Right lobe of liver (tissue), 4 donors: ENCODE measurements at regions not wholly inside any gene's neighbourhood (a gene's known extent, or its start where the extent isn't known, plus 50 kb on each side); places are given as distances from the start of the nearest gene placed in this dataset.

Source experiments
- POLR2A ChIP-seq: fragments of 450-650 bp; IDR thresholded peaks from one replicate; pipeline ENCODE4 v1.6.1; 2017; ENCODE audit warnings: antibody characterized with exemption, mild to moderate bottlenecking
- TF ChIP-seq, protein P1 (sequence below), 4 donors: fragments of 200-600 bp in 3 of 4; fragments of 450-650 bp in 1 of 4; IDR thresholded peaks; one replicate each; pipeline versions ENCODE4 v1.5.1 to v1.8.0; 2016 to 2022; ENCODE audit warnings: antibody characterized with exemption in 4 of 4, mild to moderate bottlenecking in 2 of 4
- donor health status: DM: no; HTN: no; CAD: no.
- donor health status: DM: no; HTN: no; CAD: no.
- donor health status: DM: no; HTN: yes; CAD: no.

DNA sequence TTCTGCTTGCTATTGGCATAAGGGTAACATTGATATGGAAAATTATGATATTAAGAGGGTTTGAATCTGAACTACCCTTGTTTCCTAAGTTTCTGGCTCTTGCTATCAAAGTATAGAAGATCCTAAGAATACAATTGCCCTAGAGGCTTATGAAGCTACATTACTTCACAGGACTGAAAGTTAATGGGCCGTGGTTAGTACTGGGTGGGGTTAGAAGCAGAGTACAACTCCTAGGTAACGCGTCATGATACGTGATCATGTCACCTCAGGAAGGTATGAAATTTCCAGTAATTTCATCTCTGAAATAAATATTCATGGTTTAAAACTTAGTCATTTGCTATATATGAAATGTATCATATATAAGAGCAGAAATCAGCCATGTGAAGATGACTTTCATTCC is 743.8 kb upstream of the NEGR1 start:
- TF ChIP-seq, protein P1, sequence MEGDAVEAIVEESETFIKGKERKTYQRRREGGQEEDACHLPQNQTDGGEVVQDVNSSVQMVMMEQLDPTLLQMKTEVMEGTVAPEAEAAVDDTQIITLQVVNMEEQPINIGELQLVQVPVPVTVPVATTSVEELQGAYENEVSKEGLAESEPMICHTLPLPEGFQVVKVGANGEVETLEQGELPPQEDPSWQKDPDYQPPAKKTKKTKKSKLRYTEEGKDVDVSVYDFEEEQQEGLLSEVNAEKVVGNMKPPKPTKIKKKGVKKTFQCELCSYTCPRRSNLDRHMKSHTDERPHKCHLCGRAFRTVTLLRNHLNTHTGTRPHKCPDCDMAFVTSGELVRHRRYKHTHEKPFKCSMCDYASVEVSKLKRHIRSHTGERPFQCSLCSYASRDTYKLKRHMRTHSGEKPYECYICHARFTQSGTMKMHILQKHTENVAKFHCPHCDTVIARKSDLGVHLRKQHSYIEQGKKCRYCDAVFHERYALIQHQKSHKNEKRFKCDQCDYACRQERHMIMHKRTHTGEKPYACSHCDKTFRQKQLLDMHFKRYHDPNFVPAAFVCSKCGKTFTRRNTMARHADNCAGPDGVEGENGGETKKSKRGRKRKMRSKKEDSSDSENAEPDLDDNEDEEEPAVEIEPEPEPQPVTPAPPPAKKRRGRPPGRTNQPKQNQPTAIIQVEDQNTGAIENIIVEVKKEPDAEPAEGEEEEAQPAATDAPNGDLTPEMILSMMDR (IDR thresholded peaks at IDR 0.05) = no peak
- TF ChIP-seq POLR2A = no peak
